HCT116 (cell line): ENCODE measurements at regions not wholly inside any gene's neighbourhood (a gene's known extent, or its start where the extent isn't known, plus 50 kb on each side); places are given as distances from the start of the nearest gene placed in this dataset.

ENCODE experiments used
- ATAC-seq: fragments of 200-7000 bp; cut with Tn5 transposase; 2 replicates; pipeline ENCODE4 v1.9.1; 2020; ENCODE audit warnings: mild to moderate bottlenecking, moderate library complexity
- BruUV-seq: library from RNA; stranded (reverse); fragments of 400-500 nt; replicated peaks from 2 replicates; lab custom pipeline; 2021; lab: Mats Ljungman, UMichigan
- CTCF ChIA-PET: fragments of 300-600 bp; sonication (Branson Sonifier 250); formaldehyde crosslinking; loops from one replicate; lab custom pipeline; 2021; ENCODE audit warnings: antibody characterized with exemption; lab: Charles Lee
- POLR2A ChIA-PET: fragments of 300-600, 350-600 bp; sonication (Branson Sonifier 250); formaldehyde crosslinking; loops from one replicate; lab custom pipeline; 2021; ENCODE audit warnings: antibody characterized with exemption; lab: Charles Lee
- RAD21 ChIA-PET, 2 experiments: fragments of 300-600 bp; sonication (Branson Sonifier 250); formaldehyde crosslinking; loops; one replicate each; lab custom pipeline; 2023; ENCODE audit warnings: low total read pairs in 2 of 2; ENCODE audit not compliant: uncharacterized antibody in 2 of 2, unreplicated experiment in 2 of 2, low non-redundant PET in 1 of 2; lab: Charles Lee
- DNase-seq: peaks from one replicate; pipeline ENCODE4 v3.0.0-alpha.2; 2010; ENCODE audit warnings: low read depth, low spot score
- H2AFZ ChIP-seq: fragments of 200-600 bp; shearing (Covaris generic), sonication (generic); 2 replicates; pipeline ENCODE4 v1.6.1; 2017; ENCODE audit warnings: low read depth, mixed run types, mixed read lengths, antibody characterized with exemption, low read length; ENCODE audit not compliant: poor library complexity, severe bottlenecking
- H3K27ac ChIP-seq: 2 replicates; pipeline ENCODE4 v1.5.1; 2012; ENCODE audit warnings: low read depth, low read length
- H3K27me3 ChIP-seq: fragments of 200-600 bp; sonication (generic); 2 replicates; pipeline ENCODE4 v1.6.1; 2016; ENCODE audit warnings: mixed run types, low read length, mixed read lengths; ENCODE audit not compliant: insufficient read depth
- H3K36me3 ChIP-seq, 2 experiments: fragments of 200-500 bp in 1 of 2; fragments of 200-600 bp in 1 of 2; sonication (Bioruptor generic) in 1 of 2; sonication (generic) in 1 of 2; 2 replicates each; pipeline versions ENCODE4 v1.5.1 to v1.6.1; 2014 to 2016; ENCODE audit warnings: low read length in 2 of 2, inconsistent platforms in 1 of 2, mixed read lengths in 1 of 2, mixed run types in 1 of 2; ENCODE audit not compliant: insufficient read depth in 2 of 2, control insufficient read depth in 1 of 2
- H3K4me1 ChIP-seq, 2 experiments: fragments of 200-600 bp in 1 of 2; sonication (generic) in 1 of 2; 2 replicates each; pipeline versions ENCODE4 v1.5.1 to v1.6.1; 2012 to 2017; ENCODE audit warnings: low read length in 2 of 2, inconsistent platforms in 1 of 2, mild to moderate bottlenecking in 1 of 2, mixed read lengths in 1 of 2, mixed run types in 1 of 2, moderate library complexity in 1 of 2; ENCODE audit not compliant: insufficient read depth in 2 of 2, control insufficient read depth in 1 of 2
- H3K4me2 ChIP-seq: fragments of 200-600 bp; sonication (generic); 2 replicates; pipeline ENCODE4 v1.6.1; 2017; ENCODE audit warnings: mixed run types, low read length, mixed read lengths
- H3K4me3 ChIP-seq, 2 experiments: fragments of 200-600 bp in 1 of 2; sonication (generic) in 1 of 2; replicated peaks in 1 of 2; 2 replicates each; pipeline ENCODE4 v1.5.1; 2011 to 2016; ENCODE audit warnings: low read length in 2 of 2, control low read depth in 1 of 2, low read depth in 1 of 2, mild to moderate bottlenecking in 1 of 2, mixed read lengths in 1 of 2, mixed run types in 1 of 2
- H3K79me2 ChIP-seq: fragments of 200-600 bp; sonication (generic); 2 replicates; pipeline ENCODE4 v1.6.1; 2017; ENCODE audit warnings: mild to moderate bottlenecking, mixed run types, low read length, moderate library complexity, mixed read lengths; ENCODE audit not compliant: insufficient read depth
- H3K9ac ChIP-seq: fragments of 200-600 bp; sonication (generic); 2 replicates; pipeline ENCODE4 v1.6.1; 2016; ENCODE audit warnings: low read length, mixed read lengths
- H3K9me2 ChIP-seq: fragments of 200-600 bp; sonication (generic), shearing (Covaris generic); 2 replicates; pipeline ENCODE4 v1.6.1; 2017; ENCODE audit warnings: mixed run types, mild to moderate bottlenecking, moderate library complexity; ENCODE audit not compliant: insufficient read depth
- H3K9me3 ChIP-seq, 2 experiments: fragments of 200-500 bp in 1 of 2; fragments of 200-600 bp in 1 of 2; sonication (Bioruptor generic) in 1 of 2; sonication (generic) in 1 of 2; 2 replicates each; pipeline ENCODE4 v1.6.1; 2014 to 2017; ENCODE audit warnings: low read length in 2 of 2, mixed read lengths in 2 of 2, inconsistent platforms in 1 of 2, low read depth in 1 of 2, mild to moderate bottlenecking in 1 of 2, mixed run types in 1 of 2, moderate library complexity in 1 of 2; ENCODE audit not compliant: control insufficient read depth in 1 of 2, insufficient read depth in 1 of 2
- H4K20me1 ChIP-seq: fragments of 200-600 bp; sonication (generic), shearing (Covaris generic); 2 replicates; pipeline ENCODE4 v1.6.1; 2017; ENCODE audit warnings: mixed run types, mild to moderate bottlenecking, moderate library complexity; ENCODE audit not compliant: insufficient read depth
- CBX3 ChIP-seq: IDR thresholded peaks from 2 replicates; pipeline ENCODE4 v1.6.1; 2012; ENCODE audit warnings: low read depth
- CEBPB ChIP-seq: IDR thresholded peaks from 2 replicates; pipeline ENCODE4 v1.6.1; 2012; ENCODE audit warnings: low read depth
- CTCF ChIP-seq, 3 experiments: fragments of 200-600 bp in 1 of 3; sonication (generic) in 1 of 3; IDR thresholded peaks in 2 of 3; conservative IDR thresholded peaks in 1 of 3; 2 replicates each; pipeline ENCODE4 v1.5.1; 2012 to 2017; ENCODE audit warnings: low read depth in 2 of 3, low read length in 2 of 3, antibody characterized with exemption in 1 of 3, borderline replicate concordance in 1 of 3, control low read depth in 1 of 3, mild to moderate bottlenecking in 1 of 3, mixed read lengths in 1 of 3, mixed run types in 1 of 3, moderate library complexity in 1 of 3; ENCODE audit not compliant: insufficient read depth in 1 of 3
- ELF1 ChIP-seq: IDR thresholded peaks from 2 replicates; pipeline ENCODE4 v1.6.1; 2012; ENCODE audit warnings: low read depth, borderline replicate concordance
- EZH2 ChIP-seq: fragments of 200-600 bp; sonication (generic); IDR thresholded peaks from 2 replicates; pipeline ENCODE4 v1.6.1; 2017; ENCODE audit warnings: antibody characterized with exemption, mixed run types
- EZH2phosphoT487 ChIP-seq: fragments of 200-600 bp; IDR thresholded peaks from 2 replicates; pipeline ENCODE4 v1.6.1; 2018; ENCODE audit warnings: antibody characterized with exemption, borderline replicate concordance
- FOSL1 ChIP-seq: IDR thresholded peaks from 2 replicates; pipeline ENCODE4 v1.6.1; 2012; ENCODE audit warnings: low read depth
- MAX ChIP-seq: IDR thresholded peaks from 2 replicates; pipeline ENCODE4 v1.6.1; 2012
- POLR2A ChIP-seq: IDR thresholded peaks from 2 replicates; pipeline ENCODE4 v1.7.0; 2011; ENCODE audit warnings: borderline replicate concordance; ENCODE audit not compliant: insufficient read depth, insufficient read length; ENCODE audit errors: extremely low read depth
- POLR2AphosphoS5 ChIP-seq: IDR thresholded peaks from 2 replicates; pipeline ENCODE4 v1.6.1; 2011; ENCODE audit warnings: mild to moderate bottlenecking, low read depth, low read length, moderate library complexity
- REST ChIP-seq: IDR thresholded peaks from 2 replicates; pipeline ENCODE4 v1.6.1; 2012; ENCODE audit warnings: low read depth
- SIN3A ChIP-seq: IDR thresholded peaks from 2 replicates; pipeline ENCODE4 v1.6.1; 2012; ENCODE audit warnings: low read depth
- SP1 ChIP-seq: IDR thresholded peaks from 2 replicates; pipeline ENCODE4 v1.6.1; 2012; ENCODE audit warnings: low read depth
- SRF ChIP-seq: IDR thresholded peaks from 2 replicates; pipeline ENCODE4 v1.6.1; 2012; ENCODE audit warnings: low read depth
- TCF7L2 ChIP-seq: IDR thresholded peaks from 2 replicates; pipeline ENCODE4 v1.7.0; 2011; ENCODE audit warnings: borderline replicate concordance, inconsistent platforms; ENCODE audit not compliant: insufficient read depth, insufficient read length; ENCODE audit errors: extremely low read depth
- YY1 ChIP-seq: IDR thresholded peaks from 2 replicates; pipeline ENCODE4 v1.6.1; 2011; ENCODE audit warnings: low read length, low read depth, moderate library complexity, mild to moderate bottlenecking; ENCODE audit not compliant: insufficient replicate concordance; ENCODE audit errors: extremely low read depth
- ZFX ChIP-seq: fragments of 450-650 bp; IDR thresholded peaks from 2 replicates; pipeline ENCODE4 v1.6.1; 2017
- intact Hi-C: fragments of 100-400 bp; cut with micrococcal nuclease; formaldehyde crosslinking; loops from 2 replicates; pipeline ENCODE4 v1.10.0; 2022
- TF ChIP-seq, protein P1 (sequence below): IDR thresholded peaks from 2 replicates; pipeline ENCODE4 v1.6.1; 2012

- H3K9me3 ChIP-seq, result no peaks in the 10 kb centered on the region
- no peaks in the 10 kb centered on the region for H3K79me2 ChIP-seq
- no peak overlapping the region for H3K4me2 ChIP-seq
- POLR2A ChIA-PET, result no interaction called here
- H2AFZ ChIP-seq, result no peak overlapping the region
- no peaks in the 10 kb centered on the region for H4K20me1 ChIP-seq
- RAD21 ChIA-PET, result no interaction called here
- no peak for ATAC-seq
- H3K9ac ChIP-seq, result no peak overlapping the region
- DNase-seq, result no peak
- no peaks in the 10 kb centered on the region for H3K4me1 ChIP-seq
- no peaks in the 10 kb centered on the region for H3K9me2 ChIP-seq
- no peaks in the 10 kb centered on the region for H3K36me3 ChIP-seq
- H3K4me3 ChIP-seq, result no peak overlapping the region
- no peak overlapping the region for H3K27ac ChIP-seq
- peaks cover 17% of the 10 kb centered on the region for H3K27me3 ChIP-seq
- CTCF ChIA-PET, result no interaction called here
- no TSS peak for BruUV-seq
- intact Hi-C loops, result no loop called here
- TF ChIP-seq TCF7L2 (no peak), POLR2A (no peak), POLR2AphosphoS5 (no peak), MAX (no peak), SRF (no peak), FOSL1 (no peak), YY1 (no peak), CTCF (IDR thresholded peaks at IDR 0.05 in 2 of 3, conservative IDR thresholded peaks at IDR 0.05 in 1 of 3; ENCODE audit: borderline replicate concordance in 1 of 3, insufficient read depth in 1 of 3, low read depth in 2 of 3, low read length in 2 of 3) (no peak), ZFX (no peak), EZH2phosphoT487 (no peak), CBX3 (no peak), REST (no peak), EZH2 (no peak), ELF1 (no peak), SIN3A (no peak), SP1 (no peak), CEBPB (no peak)
- TF ChIP-seq, protein P1, sequence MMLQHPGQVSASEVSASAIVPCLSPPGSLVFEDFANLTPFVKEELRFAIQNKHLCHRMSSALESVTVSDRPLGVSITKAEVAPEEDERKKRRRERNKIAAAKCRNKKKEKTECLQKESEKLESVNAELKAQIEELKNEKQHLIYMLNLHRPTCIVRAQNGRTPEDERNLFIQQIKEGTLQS, result no peak
These were observed 296.2 kb downstream of the FOXA2 start for GRCh38 chr20:22288156-22288555.
